ACC112 (cell line): ENCODE measurements at regions not wholly inside any gene's neighbourhood (a gene's known extent, or its start where the extent isn't known, plus 50 kb on each side); places are given as distances from the start of the nearest gene placed in this dataset.
"Not testable (repeated sequence)": the region's sequence is repeated elsewhere in the genome, so short reads cannot be mapped to it uniquely, and the experiment has no call there.

Source experiments
- H2AFZ ChIP-seq: fragments of 200-600 bp; sonication (generic); one replicate; pipeline ENCODE4 v1.6.0; 2017; ENCODE audit warnings: antibody characterized with exemption, low read length; ENCODE audit not compliant: unreplicated experiment
- H3K27ac ChIP-seq: fragments of 200-600 bp; sonication (generic); 2 replicates; pipeline ENCODE4 v1.5.1; 2014; ENCODE audit warnings: low read depth, mild to moderate bottlenecking, antibody characterized with exemption, low read length, moderate library complexity
- H3K27me3 ChIP-seq: fragments of 200-600 bp; sonication (generic); 2 replicates; pipeline ENCODE4 v1.6.1; 2014; ENCODE audit warnings: mild to moderate bottlenecking, antibody characterized with exemption, low read length, moderate library complexity, mixed read lengths; ENCODE audit not compliant: insufficient read depth
- H3K36me3 ChIP-seq: fragments of 200-600 bp; sonication (generic); 2 replicates; pipeline ENCODE4 v1.6.1; 2016; ENCODE audit warnings: mild to moderate bottlenecking, antibody characterized with exemption, low read length, moderate library complexity, mixed read lengths; ENCODE audit not compliant: insufficient read depth
- H3K4me1 ChIP-seq: fragments of 200-600 bp; sonication (generic); one replicate; pipeline ENCODE4 v1.6.1; 2016; ENCODE audit warnings: low read length, mixed read lengths; ENCODE audit not compliant: insufficient read depth, unreplicated experiment, control insufficient read depth
- H3K4me3 ChIP-seq: fragments of 200-600 bp; sonication (generic); 2 replicates; pipeline ENCODE4 v1.5.1; 2014; ENCODE audit warnings: mild to moderate bottlenecking, low read depth, low read length
- H3K79me2 ChIP-seq: fragments of 200-600 bp; sonication (generic); one replicate; pipeline ENCODE4 v1.6.0; 2016; ENCODE audit warnings: low read length; ENCODE audit not compliant: control insufficient read depth, unreplicated experiment, insufficient read depth

- H3K36me3 ChIP-seq = no peaks in the 10 kb centered on the region; the same call in 1 of the 2 replicates
- H3K27ac ChIP-seq = no peak overlapping the region
- no peak overlapping the region for H2AFZ ChIP-seq
- no peaks in the 10 kb centered on the region for H3K27me3 ChIP-seq
- no peaks in the 10 kb centered on the region for H3K4me1 ChIP-seq
- H3K79me2 ChIP-seq = no peaks in the 10 kb centered on the region
- H3K4me3 ChIP-seq = no peak overlapping the region
Observed at GRCh38 chr1:238466459-238466858, 575.7 kb upstream of the ZP4 start.

GRCh38 chr1:238465449-238465848 lies 574.7 kb upstream of the ZP4 start:
- Histone ChIP-seq H3K27ac (no peak overlapping the region), H3K36me3 (no peaks in the 10 kb centered on the region; the same call in 1 of the 2 replicates), H3K4me3 (no peak overlapping the region), H3K4me1 (no peaks in the 10 kb centered on the region), H3K27me3 (no peaks in the 10 kb centered on the region), H3K79me2 (no peaks in the 10 kb centered on the region), H2AFZ (no peak overlapping the region)

GRCh38 chr1:238458899-238459298 lies 568.2 kb upstream of the ZP4 start:
- H3K4me3 ChIP-seq = no peak overlapping the region
- H3K27ac ChIP-seq = no peak overlapping the region
- H2AFZ ChIP-seq = no peak overlapping the region
- no peaks in the 10 kb centered on the region for H3K27me3 ChIP-seq
- no peaks in the 10 kb centered on the region for H3K4me1 ChIP-seq
- H3K36me3 ChIP-seq = no peaks in the 10 kb centered on the region
- H3K79me2 ChIP-seq = no peaks in the 10 kb centered on the region

- H2AFZ ChIP-seq = no peak overlapping the region
- no peaks in the 10 kb centered on the region for H3K27me3 ChIP-seq
- H3K79me2 ChIP-seq = no peaks in the 10 kb centered on the region
- H3K36me3 ChIP-seq = no peaks in the 10 kb centered on the region
- no peaks in the 10 kb centered on the region for H3K4me1 ChIP-seq
- H3K27ac ChIP-seq = no peak overlapping the region
- H3K4me3 ChIP-seq = no peak overlapping the region
Observed at GRCh38 chr1:238457610-238458009, 566.9 kb upstream of the ZP4 start.

- H3K4me1 ChIP-seq = no peaks in the 10 kb centered on the region
Observed at GRCh38 chr1:238451781-238452310, 561.1 kb upstream of the ZP4 start.

GRCh38 chr1:238450976-238451375 lies 560.3 kb upstream of the ZP4 start:
- H3K27me3 ChIP-seq = no peaks in the 10 kb centered on the region
- no peaks in the 10 kb centered on the region for H3K36me3 ChIP-seq
- H3K4me1 ChIP-seq = no peaks in the 10 kb centered on the region
- no peak overlapping the region for H3K4me3 ChIP-seq
- H3K79me2 ChIP-seq = no peaks in the 10 kb centered on the region
- H2AFZ ChIP-seq = no peak overlapping the region
- no peak overlapping the region for H3K27ac ChIP-seq

More at GRCh38 chr1:238451781-238452310, 561.1 kb upstream of the ZP4 start:
- no peaks in the 10 kb centered on the region for H3K79me2 ChIP-seq
- no peaks in the 10 kb centered on the region for H3K36me3 ChIP-seq
- H3K4me3 ChIP-seq = no peak overlapping the region
- no peaks in the 10 kb centered on the region for H3K27me3 ChIP-seq
- no peak overlapping the region for H3K27ac ChIP-seq
- no peak overlapping the region for H2AFZ ChIP-seq

GRCh38 chr1:238443687-238444086 lies 553.0 kb upstream of the ZP4 start:
- Histone ChIP-seq H3K36me3 (no peaks in the 10 kb centered on the region), H3K27me3 (no peaks in the 10 kb centered on the region), H3K27ac (no peak overlapping the region), H3K4me3 (no peak overlapping the region), H2AFZ (no peak overlapping the region), H3K79me2 (no peaks in the 10 kb centered on the region), H3K4me1 (no peaks in the 10 kb centered on the region)

GRCh38 chr1:238439511-238439910 lies 548.8 kb upstream of the ZP4 start:
- H3K79me2 ChIP-seq = no peaks in the 10 kb centered on the region
- no peak overlapping the region for H3K4me3 ChIP-seq
- H3K36me3 ChIP-seq = no peaks in the 10 kb centered on the region
- no peaks in the 10 kb centered on the region for H3K27me3 ChIP-seq
- H2AFZ ChIP-seq = no peak overlapping the region
- no peak overlapping the region for H3K27ac ChIP-seq
- no peaks in the 10 kb centered on the region for H3K4me1 ChIP-seq

GRCh38 chr1:238438311-238439270 lies 547.9 kb upstream of the ZP4 start:
- Histone ChIP-seq H3K4me1 (no peaks in the 10 kb centered on the region), H3K27ac (no peak overlapping the region), H3K4me3 (no peak overlapping the region), H3K36me3 (no peaks in the 10 kb centered on the region), H3K79me2 (no peaks in the 10 kb centered on the region), H3K27me3 (no peaks in the 10 kb centered on the region), H2AFZ (no peak overlapping the region)

GRCh38 chr1:238429703-238430102 lies 539.0 kb upstream of the ZP4 start:
- H3K4me3 ChIP-seq, H2AFZ ChIP-seq, H3K27me3 ChIP-seq, H3K36me3 ChIP-seq, H3K79me2 ChIP-seq, H3K27ac ChIP-seq, H3K4me1 ChIP-seq: not testable (repeated sequence)

GRCh38 chr1:238419209-238419608 lies 528.5 kb upstream of the ZP4 start:
- H3K27me3 ChIP-seq = no peaks in the 10 kb centered on the region
- no peak overlapping the region for H2AFZ ChIP-seq
- no peaks in the 10 kb centered on the region for H3K4me1 ChIP-seq
- H3K27ac ChIP-seq = no peak overlapping the region
- H3K79me2 ChIP-seq = no peaks in the 10 kb centered on the region
- no peak overlapping the region for H3K4me3 ChIP-seq
- no peaks in the 10 kb centered on the region for H3K36me3 ChIP-seq
